ENCODE measurements at regions not wholly inside any gene's neighbourhood (a gene's known extent, or its start where the extent isn't known, plus 50 kb on each side); places are given as distances from the start of the nearest gene placed in this dataset.
"Not testable (repeated sequence)": the region's sequence is repeated elsewhere in the genome, so short reads cannot be mapped to it uniquely, and the experiment has no call there.

GRCh38 chr1:244758708-244759107 is 76.8 kb upstream of the COX20 start:
- DNase-seq, result peak in 1 of 3 experiments; percentile 36

- DNase-seq, result no peak
Observed at GRCh38 chr1:244759158-244759557, 76.3 kb upstream of the COX20 start.

GRCh38 chr1:244760471-244760870 is 75.0 kb upstream of the COX20 start:
- DNase-seq, result no peak

- no peak for DNase-seq
Observed at GRCh38 chr1:244761279-244761678, 74.2 kb upstream of the COX20 start.

GRCh38 chr1:244762629-244763028 is 72.8 kb upstream of the COX20 start:
- DNase-seq, result no peak

- no peak for DNase-seq
Observed at GRCh38 chr1:244768186-244768585, 67.3 kb upstream of the COX20 start.

GRCh38 chr1:244768804-244769203 is 66.7 kb upstream of the COX20 start:
- DNase-seq, result no peak

GRCh38 chr1:244770556-244770955 is 64.9 kb upstream of the COX20 start:
- not testable (repeated sequence) for DNase-seq

GRCh38 chr1:244773513-244773912 is 61.9 kb upstream of the COX20 start:
- DNase-seq, result no peak

- not testable (repeated sequence) for DNase-seq
Observed at GRCh38 chr1:244776783-244777182, 58.7 kb upstream of the COX20 start.

GRCh38 chr1:244778344-244778743 is 57.1 kb upstream of the COX20 start:
- no peak for DNase-seq

- DNase-seq, result no peak
Observed at GRCh38 chr1:244779410-244779809, 56.0 kb upstream of the COX20 start.

- DNase-seq, result no peak
Observed at GRCh38 chr1:244780311-244780710, 55.1 kb upstream of the COX20 start.

- DNase-seq, result no peak
Observed at GRCh38 chr1:244782056-244782455, 53.4 kb upstream of the COX20 start.

GRCh38 chr1:244783138-244783537 is 52.3 kb upstream of the COX20 start:
- no peak for DNase-seq

Data from NCI-H1417 (cell line).